ENCODE measurements at regions not wholly inside any gene's neighbourhood (a gene's known extent, or its start where the extent isn't known, plus 50 kb on each side); places are given as distances from the start of the nearest gene placed in this dataset.

GRCh38 chr9:93387791-93388190 is 63.7 kb upstream of the FAM120A start:
- WGBS: 46% methylated on average over 7 of the region's 7 CpGs
- Histone ChIP-seq H3K4me3 (no peak overlapping the region), H3K27ac (no peak overlapping the region), H3K27me3 (replicated peaks; ENCODE audit: insufficient read depth) (no peaks in the 10 kb centered on the region), H3K4me1 (replicated peaks) (no peaks in the 10 kb centered on the region), H3K9me3 (no peaks in the 10 kb centered on the region), H3K36me3 (no peaks in the 10 kb centered on the region)
- TF ChIP-seq CTCF (IDR thresholded peaks at IDR 0.05) (no peak), POLR2AphosphoS5 (IDR thresholded peaks at IDR 0.05) (no peak), POLR2A (IDR thresholded peaks at IDR 0.05) (no peak)
- intact Hi-C loops (cut with DNase I): no loop called here
- DNase-seq (ENCODE audit: low spot score): no peak

- Histone ChIP-seq H3K27me3 (replicated peaks; ENCODE audit: insufficient read depth) (no peaks in the 10 kb centered on the region), H3K4me1 (replicated peaks) (no peaks in the 10 kb centered on the region), H3K4me3 (no peak overlapping the region), H3K27ac (no peak overlapping the region), H3K36me3 (no peaks in the 10 kb centered on the region), H3K9me3 (no peaks in the 10 kb centered on the region)
- no peak for TF ChIP-seq CTCF (IDR thresholded peaks at IDR 0.05)
- TF ChIP-seq POLR2AphosphoS5 (IDR thresholded peaks at IDR 0.05): no peak
- TF ChIP-seq POLR2A (IDR thresholded peaks at IDR 0.05): no peak
- intact Hi-C loops (cut with DNase I): no loop called here
- no peak for DNase-seq (ENCODE audit: low spot score)
- WGBS: 47% methylated on average over 9 of the region's 9 CpGs
Observed at GRCh38 chr9:93390953-93391515, 60.5 kb upstream of the FAM120A start.

- Histone ChIP-seq H3K27me3 (replicated peaks; ENCODE audit: insufficient read depth) (no peaks in the 10 kb centered on the region), H3K27ac (no peak overlapping the region), H3K36me3 (no peaks in the 10 kb centered on the region), H3K4me3 (no peak overlapping the region), H3K4me1 (replicated peaks) (no peaks in the 10 kb centered on the region), H3K9me3 (no peaks in the 10 kb centered on the region)
- WGBS: 94% methylated on average over 6 of the region's 6 CpGs
- TF ChIP-seq CTCF (IDR thresholded peaks at IDR 0.05): no peak
- TF ChIP-seq POLR2A (IDR thresholded peaks at IDR 0.05): no peak
- no peak for TF ChIP-seq POLR2AphosphoS5 (IDR thresholded peaks at IDR 0.05)
- intact Hi-C loops (cut with DNase I): no loop called here
- DNase-seq (ENCODE audit: low spot score): no peak
Observed at GRCh38 chr9:93391898-93392297, 59.6 kb upstream of the FAM120A start.

- H3K36me3 ChIP-seq: no peaks in the 10 kb centered on the region
- TF ChIP-seq POLR2A (IDR thresholded peaks at IDR 0.05) (no peak), POLR2AphosphoS5 (IDR thresholded peaks at IDR 0.05) (no peak), CTCF (IDR thresholded peaks at IDR 0.05) (no peak)
- DNase-seq (ENCODE audit: low spot score): no peak
- no peaks in the 10 kb centered on the region for H3K4me1 ChIP-seq (replicated peaks)
- no peak overlapping the region for H3K4me3 ChIP-seq
- 92% methylated on average over 10 of the region's 10 CpGs for WGBS
- intact Hi-C loops (cut with DNase I): no loop called here
- no peaks in the 10 kb centered on the region for H3K27me3 ChIP-seq (replicated peaks; ENCODE audit: insufficient read depth)
- H3K9me3 ChIP-seq: no peaks in the 10 kb centered on the region
- H3K27ac ChIP-seq: no peak overlapping the region
Observed at GRCh38 chr9:93392974-93393373, 58.5 kb upstream of the FAM120A start.

Small RNA genes lying in the stretch of these regions (small RNA-seq; reads per million reads assigned to genes)
- gene RNU6-829P: 0 reads per million in 2 donors

Data from prostate gland (tissue), 2 donors.